Astrocyte (in vitro differentiated cells and primary cell): ENCODE measurements at regions not wholly inside any gene's neighbourhood (a gene's known extent, or its start where the extent isn't known, plus 50 kb on each side); places are given as distances from the start of the nearest gene placed in this dataset.

Source experiments
- CTCF ChIP-seq: IDR thresholded peaks from 2 replicates; pipeline ENCODE4 v1.5.1; 2011; ENCODE audit warnings: low read depth, mild to moderate bottlenecking, inconsistent platforms, low read length, moderate library complexity; ENCODE audit not compliant: insufficient read depth
- EZH2 ChIP-seq: IDR thresholded peaks from 2 replicates; pipeline ENCODE4 v1.6.1; 2012; ENCODE audit warnings: mild to moderate bottlenecking, low read length, inconsistent platforms; ENCODE audit not compliant: insufficient read depth

GRCh38 chr6:3571836-3572235, 115.0 kb upstream of the SLC22A23 start:
- TF ChIP-seq CTCF = no peak
- no peak for TF ChIP-seq EZH2
